ENCODE measurements at regions not wholly inside any gene's neighbourhood (a gene's known extent, or its start where the extent isn't known, plus 50 kb on each side); places are given as distances from the start of the nearest gene placed in this dataset.

DNA sequence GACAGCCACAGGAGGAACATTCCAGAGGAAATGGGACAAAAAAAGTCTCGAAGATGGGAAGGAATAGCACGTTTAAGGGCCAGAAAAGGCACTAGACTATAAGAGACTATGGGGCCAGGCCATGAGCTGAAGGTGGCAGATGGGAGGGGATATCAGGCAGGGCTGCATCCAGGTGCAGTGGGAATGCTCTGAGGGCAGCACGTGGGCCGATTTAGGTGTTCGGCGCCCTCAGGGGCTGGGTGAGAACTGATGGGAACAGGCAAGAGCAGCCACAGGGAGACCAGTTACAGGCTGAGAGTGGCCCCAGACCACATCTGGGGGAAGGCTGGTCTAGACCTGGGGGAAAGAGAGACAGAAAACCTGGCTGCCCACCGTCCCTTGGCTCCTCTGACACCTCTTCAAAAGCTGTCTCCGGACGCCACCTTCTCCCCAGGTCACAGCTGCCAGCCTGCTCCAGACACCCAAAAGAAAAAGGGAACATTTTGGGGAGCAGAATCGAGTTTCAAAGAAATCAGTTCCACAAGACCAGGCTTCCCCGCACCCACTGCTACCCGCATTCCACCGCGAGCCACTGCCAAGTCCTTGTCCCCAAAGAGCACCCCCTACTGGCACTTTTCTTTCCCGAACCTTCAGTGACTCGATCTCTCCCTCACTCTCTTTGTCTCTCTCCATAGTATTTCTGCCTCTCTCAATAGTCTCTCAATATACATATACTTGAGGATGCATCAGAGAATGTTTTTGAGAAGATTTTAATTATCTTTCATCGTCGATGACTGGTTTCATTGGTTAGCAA lies 190.1 kb upstream of the AGAP1 start:
- no peak for DNase-seq (ENCODE audit: low spot score)

GRCh38 chr2:235305678-235306077 lies 188.2 kb upstream of the AGAP1 start:
- no peak for DNase-seq (ENCODE audit: low spot score)

DNA sequence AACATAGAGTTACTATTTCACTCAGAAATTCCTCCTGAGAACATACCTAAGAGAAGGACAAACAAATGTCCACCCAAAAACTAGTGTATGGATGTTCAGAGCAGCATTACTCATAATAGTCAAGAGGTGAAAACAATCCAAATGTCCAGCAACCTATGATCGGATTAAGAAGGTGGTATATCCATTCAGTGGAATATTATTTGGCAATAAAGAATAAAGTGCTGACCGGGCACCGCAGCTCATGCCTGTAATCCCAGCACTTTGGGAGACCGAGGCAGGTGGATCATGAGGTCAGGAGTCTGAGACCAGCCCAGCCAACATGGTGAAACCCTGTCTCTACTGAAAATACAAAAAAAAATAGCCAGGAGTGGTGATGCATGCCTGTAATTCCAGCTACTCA lies 182.8 kb upstream of the AGAP1 start:
- no peak for DNase-seq (ENCODE audit: low spot score)

DNA sequence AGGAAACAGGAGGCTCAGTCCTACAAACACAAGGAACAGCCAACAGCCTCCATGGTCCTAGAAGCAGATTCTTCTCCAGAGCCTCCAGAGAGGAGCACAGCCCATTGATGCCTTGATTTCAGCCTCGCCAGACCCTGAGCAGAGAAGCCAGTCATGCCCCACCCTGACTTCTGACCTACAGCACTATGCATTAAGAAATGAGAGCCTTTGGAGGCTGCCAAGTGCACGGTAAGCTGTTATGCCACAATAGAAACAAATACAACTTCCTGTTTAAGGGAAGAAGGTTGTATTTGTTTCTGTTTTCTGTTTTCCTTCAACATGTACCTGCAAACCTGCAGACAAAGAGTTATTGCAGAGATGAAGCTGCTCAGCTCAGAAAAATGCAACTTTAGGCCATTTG lies 181.3 kb upstream of the AGAP1 start:
- no peak for DNase-seq (ENCODE audit: low spot score)

GRCh38 chr2:235314371-235314930 lies 179.4 kb upstream of the AGAP1 start:
- DNase-seq (ENCODE audit: low spot score) = no peak

DNA sequence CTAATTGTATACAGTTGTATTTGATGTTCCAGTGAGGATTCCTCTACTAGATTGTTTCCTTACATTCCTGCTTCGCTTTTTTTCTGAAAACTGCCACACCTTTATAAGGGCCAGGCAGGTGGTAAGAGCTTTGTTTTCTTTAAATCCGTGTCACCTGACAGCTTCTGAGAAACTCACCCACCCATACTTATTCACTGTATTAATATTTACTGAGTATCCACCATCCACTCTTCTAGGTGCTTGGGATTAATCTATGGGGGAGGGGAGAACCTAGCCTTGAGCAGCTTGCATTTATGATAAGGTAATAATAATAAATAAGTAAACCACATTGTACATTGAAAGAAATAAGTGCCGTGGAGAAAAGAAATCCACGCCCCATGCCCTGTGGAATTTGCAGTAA lies 174.7 kb upstream of the AGAP1 start:
- no peak for DNase-seq (ENCODE audit: low spot score)

DNA sequence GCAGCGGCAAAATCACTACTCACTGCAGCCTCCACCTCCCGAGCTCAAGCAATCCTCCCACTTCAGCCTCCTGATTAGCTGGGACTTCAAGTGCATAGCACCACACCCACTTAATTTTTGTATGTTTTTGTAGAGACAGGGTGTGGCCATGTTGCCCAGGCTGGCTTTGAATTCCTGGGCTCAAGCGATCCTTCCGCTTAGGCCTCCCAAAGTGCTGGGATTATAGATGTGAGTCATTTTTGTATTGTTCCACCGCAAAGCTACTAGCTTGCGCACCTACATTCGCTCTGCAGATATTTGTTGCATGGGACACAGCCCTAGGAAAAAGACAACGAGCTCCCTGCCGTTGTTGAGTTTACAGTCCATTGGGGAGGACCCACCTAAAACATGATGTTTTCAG lies 173.5 kb upstream of the AGAP1 start:
- no peak for DNase-seq (ENCODE audit: low spot score)

- DNase-seq (ENCODE audit: low spot score) = no peak
Measured at GRCh38 chr2:235324324-235324723, 169.5 kb upstream of the AGAP1 start.

DNA sequence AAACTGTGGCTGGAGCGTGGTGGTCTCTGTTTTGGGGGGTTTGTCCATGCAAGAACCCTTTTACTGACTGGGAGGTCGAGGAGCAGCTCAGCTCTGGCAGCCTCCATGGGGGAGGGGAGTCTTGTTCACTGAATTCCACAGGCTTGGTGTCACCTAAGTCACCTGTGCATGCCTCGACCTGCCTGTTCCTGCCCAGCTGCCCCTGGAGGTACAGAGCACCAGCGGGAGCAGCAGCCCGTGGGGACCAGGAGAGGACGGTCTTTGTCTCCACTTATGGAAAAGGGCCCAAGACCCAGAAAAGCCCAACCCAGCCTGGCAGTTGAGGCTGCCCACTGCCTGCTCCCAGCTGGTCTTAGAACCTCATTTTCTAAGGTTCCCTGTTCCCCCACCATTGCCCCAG lies 168.7 kb upstream of the AGAP1 start:
- DNase-seq (ENCODE audit: low spot score) = no peak

DNA sequence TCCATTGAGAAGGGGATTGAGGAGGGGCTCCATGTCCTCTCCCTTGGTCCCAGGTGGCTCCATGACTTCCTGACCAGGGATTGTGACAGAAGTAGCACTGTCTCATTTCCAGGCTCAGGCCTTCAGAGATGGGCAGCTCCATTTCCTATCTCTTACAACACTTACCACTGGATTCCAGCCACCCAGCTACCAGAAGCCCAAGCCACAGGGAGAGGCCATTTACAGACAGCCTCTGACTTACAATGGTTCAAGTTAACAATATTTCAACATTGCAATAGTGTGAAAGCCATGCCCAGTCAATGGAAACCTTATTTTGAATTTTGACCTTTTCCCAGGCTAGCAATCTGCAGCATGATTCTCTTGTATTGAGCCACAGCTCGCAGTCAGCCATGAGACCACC lies 164.9 kb upstream of the AGAP1 start:
- DNase-seq (ENCODE audit: low spot score) = no peak

DNA sequence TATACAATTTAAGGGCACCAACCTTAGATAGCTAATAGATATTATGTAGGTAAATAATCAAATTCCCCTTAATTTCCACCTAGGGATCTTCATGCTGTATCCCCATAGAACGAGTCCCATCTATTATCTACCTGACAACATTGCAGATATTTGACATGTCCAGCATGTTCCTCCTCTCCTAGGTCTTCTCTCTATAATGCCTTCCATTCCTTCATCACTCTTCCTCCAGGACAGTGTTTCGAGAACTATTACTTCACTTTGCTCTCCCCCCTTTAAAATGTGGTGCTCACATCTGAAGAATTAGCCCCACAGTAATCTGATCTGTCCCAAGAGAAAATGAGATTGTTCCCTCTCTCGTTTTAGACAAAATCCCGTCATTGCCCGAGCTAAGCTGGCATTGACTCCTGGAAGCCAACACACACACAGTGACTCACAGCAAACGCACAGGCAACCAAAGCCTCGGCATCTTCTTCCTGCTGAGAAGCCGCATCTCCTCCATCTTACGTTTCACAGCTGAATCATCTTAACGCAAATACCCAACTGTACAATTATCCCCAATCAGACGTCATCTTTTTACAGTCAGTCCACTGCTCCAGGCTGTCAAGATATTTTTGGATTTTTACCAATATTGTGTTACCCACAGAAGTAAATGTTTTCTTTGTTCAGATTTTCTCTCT lies 162.9 kb upstream of the AGAP1 start:
- DNase-seq (ENCODE audit: low spot score) = no peak

GRCh38 chr2:235332240-235332890 lies 161.5 kb upstream of the AGAP1 start:
- no peak for DNase-seq (ENCODE audit: low spot score)

GRCh38 chr2:235333076-235333475 lies 160.8 kb upstream of the AGAP1 start:
- DNase-seq (ENCODE audit: low spot score) = no peak

DNA sequence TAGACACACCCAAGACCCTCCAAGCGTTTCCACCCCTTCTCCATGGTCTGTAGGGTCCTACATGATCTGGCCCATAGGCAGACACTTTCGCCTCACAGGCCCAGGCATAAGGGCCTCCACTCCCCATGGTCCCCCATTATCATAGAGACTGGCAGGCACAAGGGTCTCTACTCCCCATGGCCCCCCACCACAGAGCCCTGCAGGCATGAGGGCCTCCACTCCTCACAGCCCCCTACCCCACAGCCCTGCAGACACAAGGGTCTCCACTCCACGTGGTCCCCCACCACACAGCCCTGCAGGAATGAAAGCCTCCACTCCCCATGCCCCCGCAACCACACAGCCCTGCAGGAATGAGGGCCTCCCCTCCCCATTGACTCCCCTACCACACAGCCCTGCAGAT lies 159.7 kb upstream of the AGAP1 start:
- no peak for DNase-seq (ENCODE audit: low spot score)

DNA sequence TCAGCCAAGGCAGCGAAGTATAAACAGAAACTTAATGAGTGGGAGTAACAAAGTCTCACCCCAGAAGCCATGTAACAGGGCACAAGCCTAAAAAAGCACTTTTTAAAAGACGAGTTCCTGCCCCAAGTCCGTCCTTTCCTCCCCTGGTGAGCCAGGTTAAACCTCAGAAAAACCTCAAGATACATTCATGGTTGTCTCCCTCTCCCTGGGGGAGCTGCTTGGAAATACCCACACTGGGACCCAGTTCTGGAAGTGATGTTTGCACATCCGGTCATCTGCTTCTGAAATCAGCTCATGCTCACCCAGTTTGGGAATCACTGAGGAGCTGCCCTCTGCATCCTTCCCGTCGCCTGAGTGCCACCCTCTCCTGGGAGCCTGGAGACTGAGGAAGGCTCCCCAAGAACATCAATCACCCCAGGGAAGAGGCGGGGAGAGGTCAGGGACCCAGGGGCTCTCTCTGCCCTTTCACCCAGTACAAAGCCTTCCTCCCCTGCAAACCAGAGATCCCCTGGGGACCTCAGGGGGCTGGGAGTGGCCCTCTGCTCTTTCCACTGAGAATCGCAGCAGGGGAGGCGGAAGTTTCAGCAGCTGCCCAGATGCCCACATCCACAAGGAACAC lies 150.6 kb upstream of the AGAP1 start:
- DNase-seq (ENCODE audit: low spot score) = no peak

GRCh38 chr2:235343869-235344268 lies 150.0 kb upstream of the AGAP1 start:
- DNase-seq (ENCODE audit: low spot score) = no peak

DNA sequence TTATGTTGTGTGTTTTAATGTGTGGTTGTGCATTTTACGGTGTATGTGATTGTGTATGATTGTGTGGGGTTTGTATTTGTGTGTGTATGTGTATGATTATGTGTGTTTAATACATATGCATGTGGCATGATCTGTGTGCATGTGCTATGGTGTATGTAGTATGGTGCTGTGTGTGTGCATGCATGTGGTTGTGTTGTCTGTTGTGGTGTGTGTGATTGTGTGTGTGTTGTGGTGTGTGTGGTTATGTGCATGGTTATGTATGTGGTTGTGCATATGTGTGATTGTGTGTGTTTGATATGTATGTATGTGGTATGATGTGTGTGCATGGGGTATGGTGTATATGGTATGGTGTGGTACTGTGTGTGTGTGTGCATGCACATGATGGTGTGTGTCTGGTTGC lies 148.1 kb upstream of the AGAP1 start:
- DNase-seq (ENCODE audit: low spot score) = no peak

- no peak for DNase-seq (ENCODE audit: low spot score)
Measured at GRCh38 chr2:235347691-235348090, 146.2 kb upstream of the AGAP1 start.

GRCh38 chr2:235348329-235348728 lies 145.5 kb upstream of the AGAP1 start:
- DNase-seq (ENCODE audit: low spot score) = no peak

GRCh38 chr2:235350234-235350633 lies 143.6 kb upstream of the AGAP1 start:
- DNase-seq (ENCODE audit: low spot score) = no peak

DNA sequence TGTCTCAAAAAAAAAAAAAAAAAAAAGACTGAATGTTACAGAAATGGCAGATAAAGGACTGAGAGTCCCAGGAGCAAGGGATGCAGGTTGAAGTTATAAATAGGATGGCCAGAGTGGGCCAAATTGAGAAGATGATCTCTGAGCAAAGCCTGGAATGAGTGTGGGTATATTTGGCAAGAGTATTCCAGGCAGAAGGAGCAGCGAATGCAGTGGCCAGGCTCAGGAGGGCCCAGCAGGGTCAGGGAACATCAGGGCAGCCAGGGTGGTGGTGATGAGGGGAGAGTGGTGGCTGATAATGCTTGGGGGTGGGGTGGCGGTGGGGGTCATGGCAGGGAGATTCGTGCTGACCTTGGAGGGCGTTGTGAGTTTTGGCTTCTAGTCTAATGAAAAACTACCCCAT lies 141.3 kb upstream of the AGAP1 start:
- no peak for DNase-seq (ENCODE audit: low spot score)

DNA sequence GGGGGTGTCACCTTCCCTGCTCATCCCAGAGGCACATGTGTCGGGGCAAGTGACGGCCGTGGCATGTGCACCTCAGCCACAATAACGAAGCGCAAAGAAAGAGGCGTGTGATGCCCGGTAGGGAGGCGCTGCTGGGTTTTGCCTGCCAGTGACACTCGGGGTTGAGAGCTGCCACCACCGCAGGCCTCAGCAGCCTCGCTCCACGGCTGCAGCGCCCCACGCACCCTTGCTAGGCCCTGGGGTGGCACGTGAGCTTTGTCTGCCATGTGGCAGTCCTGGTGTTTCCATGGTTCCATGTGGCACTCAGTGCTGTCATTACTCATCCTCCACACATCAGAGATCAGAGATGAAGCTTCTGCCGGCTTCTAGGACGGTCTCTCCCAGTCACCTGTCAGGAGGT lies 136.0 kb upstream of the AGAP1 start:
- DNase-seq (ENCODE audit: low spot score) = no peak

All from CD4-positive, alpha-beta T cell treated with Interleukin-6 at 100 ng/mL for 8 hours (primary cell).